Tibial nerve (tissue), 4 donors: ENCODE measurements at regions not wholly inside any gene's neighbourhood (a gene's known extent, or its start where the extent isn't known, plus 50 kb on each side); places are given as distances from the start of the nearest gene placed in this dataset.

Experiments used
- EP300 ChIP-seq, 2 donors: sonication (generic); formaldehyde crosslinking; IDR thresholded peaks; one replicate each; pipeline ENCODE4 v1.6.1; 2017; ENCODE audit warnings: antibody characterized with exemption in 2 of 2, mild to moderate bottlenecking in 1 of 2
- POLR2A ChIP-seq, 2 donors: fragments of 450-650 bp; IDR thresholded peaks; one replicate each; pipeline ENCODE4 v1.6.1; 2017; ENCODE audit warnings: antibody characterized with exemption in 2 of 2, mild to moderate bottlenecking in 2 of 2, moderate library complexity in 2 of 2
- TF ChIP-seq, protein P1 (sequence below), 5 experiments: fragments of 200-600 bp in 3 of 5; fragments of 450-650 bp in 2 of 5; sonication (generic) in 3 of 5; IDR thresholded peaks; one replicate each; pipeline ENCODE4 v1.5.1; 2016 to 2019; ENCODE audit warnings: antibody characterized with exemption in 5 of 5, mild to moderate bottlenecking in 3 of 5, moderate library complexity in 2 of 5

DNA sequence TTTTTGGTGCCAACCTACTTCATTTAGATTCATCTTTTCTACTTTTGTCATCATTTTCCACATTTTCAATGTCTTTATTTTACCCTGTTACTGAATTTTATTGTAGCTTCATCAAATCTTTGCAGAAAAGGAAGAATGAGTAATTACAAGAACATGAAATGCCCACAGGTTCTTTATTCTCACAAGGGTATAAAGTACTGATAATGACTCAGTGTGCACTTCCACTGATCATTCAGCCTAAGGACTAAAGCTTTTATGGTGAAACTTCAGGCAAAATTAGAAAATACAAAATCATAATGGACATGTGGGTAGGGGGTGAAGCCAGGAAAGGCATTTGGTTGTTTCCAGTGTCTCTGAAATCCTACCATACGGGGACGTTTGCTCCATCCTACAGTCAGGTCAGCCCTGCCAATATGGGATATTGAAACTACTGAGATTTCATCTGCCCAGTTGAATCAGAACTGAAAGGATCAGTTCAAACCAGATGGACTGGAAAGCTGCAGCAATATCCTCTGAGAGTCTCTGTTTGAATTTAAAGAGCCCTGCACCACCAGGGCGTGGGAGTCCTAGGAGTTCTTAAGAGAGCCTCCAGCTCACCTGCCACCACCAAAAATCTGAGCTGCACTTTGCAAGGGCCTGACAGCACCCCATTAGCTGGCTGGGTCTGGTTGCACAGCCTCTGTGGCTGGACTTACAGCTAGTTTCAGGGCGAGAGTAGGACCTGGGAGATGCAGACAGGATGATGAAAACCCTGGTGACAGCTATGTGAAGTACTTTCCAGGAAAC is 390.4 kb downstream of the CMPK2 start:
- TF ChIP-seq EP300 (IDR thresholded peaks at IDR 0.05) (no peak), POLR2A (IDR thresholded peaks at IDR 0.05) (no peak)
- TF ChIP-seq, protein P1, sequence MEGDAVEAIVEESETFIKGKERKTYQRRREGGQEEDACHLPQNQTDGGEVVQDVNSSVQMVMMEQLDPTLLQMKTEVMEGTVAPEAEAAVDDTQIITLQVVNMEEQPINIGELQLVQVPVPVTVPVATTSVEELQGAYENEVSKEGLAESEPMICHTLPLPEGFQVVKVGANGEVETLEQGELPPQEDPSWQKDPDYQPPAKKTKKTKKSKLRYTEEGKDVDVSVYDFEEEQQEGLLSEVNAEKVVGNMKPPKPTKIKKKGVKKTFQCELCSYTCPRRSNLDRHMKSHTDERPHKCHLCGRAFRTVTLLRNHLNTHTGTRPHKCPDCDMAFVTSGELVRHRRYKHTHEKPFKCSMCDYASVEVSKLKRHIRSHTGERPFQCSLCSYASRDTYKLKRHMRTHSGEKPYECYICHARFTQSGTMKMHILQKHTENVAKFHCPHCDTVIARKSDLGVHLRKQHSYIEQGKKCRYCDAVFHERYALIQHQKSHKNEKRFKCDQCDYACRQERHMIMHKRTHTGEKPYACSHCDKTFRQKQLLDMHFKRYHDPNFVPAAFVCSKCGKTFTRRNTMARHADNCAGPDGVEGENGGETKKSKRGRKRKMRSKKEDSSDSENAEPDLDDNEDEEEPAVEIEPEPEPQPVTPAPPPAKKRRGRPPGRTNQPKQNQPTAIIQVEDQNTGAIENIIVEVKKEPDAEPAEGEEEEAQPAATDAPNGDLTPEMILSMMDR (IDR thresholded peaks at IDR 0.05) = no peak
